GM19438 (cell line): ENCODE measurements at regions not wholly inside any gene's neighbourhood (a gene's known extent, or its start where the extent isn't known, plus 50 kb on each side); places are given as distances from the start of the nearest gene placed in this dataset.

Experiments used
- ATAC-seq: cut with Tn5 transposase; IDR thresholded peaks from one replicate; pipeline ENCODE4 v1.9.1; 2021; ENCODE audit warnings: low read depth; ENCODE audit not compliant: unreplicated experiment

DNA sequence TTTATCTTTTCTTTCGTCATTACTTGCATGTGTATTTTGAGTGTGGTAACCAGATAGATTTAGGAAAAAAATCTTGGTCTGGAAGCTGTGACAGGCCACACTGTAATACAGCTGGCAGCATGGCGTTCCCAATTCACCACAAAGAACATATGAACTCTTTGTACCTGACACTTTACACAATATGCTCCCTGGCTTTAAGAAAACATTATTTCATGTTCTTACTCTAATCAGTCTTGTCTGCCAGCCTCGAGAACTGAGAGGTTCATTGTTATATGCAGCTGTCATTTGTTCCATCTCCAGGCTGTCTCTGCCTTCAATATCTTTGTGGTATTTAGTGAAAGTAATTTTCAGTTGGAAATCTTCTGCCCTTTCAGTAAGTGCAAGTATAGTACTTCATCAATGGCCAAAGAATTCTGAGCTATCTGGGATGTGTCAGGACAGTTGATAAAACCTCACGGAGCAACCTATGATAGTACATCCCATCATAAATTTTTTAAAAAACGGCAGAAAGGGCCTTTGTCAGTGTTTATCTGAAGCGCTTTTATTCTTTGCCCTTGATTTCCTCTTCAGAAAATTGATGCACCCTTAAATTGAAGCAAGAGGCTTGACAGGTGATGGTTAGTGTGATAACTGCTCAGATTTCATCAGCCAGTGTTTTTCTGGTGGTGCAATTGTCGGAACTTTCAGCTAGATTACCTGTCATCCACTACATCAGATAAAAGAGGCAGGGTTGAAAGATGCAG lies 146.3 kb upstream of the SP8 start:
- ATAC-seq = no peak

DNA sequence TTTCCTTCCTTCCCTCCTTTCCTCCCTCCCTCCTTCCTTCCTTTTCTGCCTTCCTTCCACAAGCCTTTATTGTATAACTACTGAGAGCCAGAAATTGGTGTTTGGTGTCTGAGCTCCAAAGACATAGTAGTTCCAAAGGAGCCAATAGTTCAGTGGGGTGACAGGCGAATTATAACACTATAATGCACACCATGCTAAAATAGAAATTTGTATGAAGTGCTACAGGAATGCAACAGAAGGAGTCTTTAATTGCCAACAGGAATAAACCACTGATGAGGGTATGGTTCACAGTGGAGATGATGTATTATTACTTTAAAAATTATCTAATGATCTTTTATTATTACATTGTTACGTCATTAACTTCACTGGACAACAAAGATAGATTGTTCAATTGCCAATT lies 158.8 kb upstream of the SP8 start:
- no peak for ATAC-seq

DNA sequence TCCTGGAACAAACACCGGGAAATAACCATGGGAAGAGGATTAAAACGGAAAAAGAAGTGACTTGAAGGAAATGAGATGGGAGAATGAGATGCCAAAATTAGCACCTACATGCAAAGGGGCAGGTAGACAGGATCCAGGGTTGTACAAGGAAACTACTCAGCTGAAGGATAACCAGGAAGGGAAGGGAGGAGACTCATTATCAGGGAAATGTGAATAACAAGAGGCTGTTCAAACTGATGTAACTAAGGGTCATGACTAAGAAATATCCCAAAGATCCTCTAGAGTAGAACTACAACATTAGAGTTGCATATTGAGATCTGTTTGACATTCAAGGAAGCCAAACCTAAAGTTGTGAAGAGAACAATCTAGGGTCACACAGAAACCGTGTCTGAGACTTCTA lies 166.2 kb upstream of the SP8 start:
- ATAC-seq = no peak

DNA sequence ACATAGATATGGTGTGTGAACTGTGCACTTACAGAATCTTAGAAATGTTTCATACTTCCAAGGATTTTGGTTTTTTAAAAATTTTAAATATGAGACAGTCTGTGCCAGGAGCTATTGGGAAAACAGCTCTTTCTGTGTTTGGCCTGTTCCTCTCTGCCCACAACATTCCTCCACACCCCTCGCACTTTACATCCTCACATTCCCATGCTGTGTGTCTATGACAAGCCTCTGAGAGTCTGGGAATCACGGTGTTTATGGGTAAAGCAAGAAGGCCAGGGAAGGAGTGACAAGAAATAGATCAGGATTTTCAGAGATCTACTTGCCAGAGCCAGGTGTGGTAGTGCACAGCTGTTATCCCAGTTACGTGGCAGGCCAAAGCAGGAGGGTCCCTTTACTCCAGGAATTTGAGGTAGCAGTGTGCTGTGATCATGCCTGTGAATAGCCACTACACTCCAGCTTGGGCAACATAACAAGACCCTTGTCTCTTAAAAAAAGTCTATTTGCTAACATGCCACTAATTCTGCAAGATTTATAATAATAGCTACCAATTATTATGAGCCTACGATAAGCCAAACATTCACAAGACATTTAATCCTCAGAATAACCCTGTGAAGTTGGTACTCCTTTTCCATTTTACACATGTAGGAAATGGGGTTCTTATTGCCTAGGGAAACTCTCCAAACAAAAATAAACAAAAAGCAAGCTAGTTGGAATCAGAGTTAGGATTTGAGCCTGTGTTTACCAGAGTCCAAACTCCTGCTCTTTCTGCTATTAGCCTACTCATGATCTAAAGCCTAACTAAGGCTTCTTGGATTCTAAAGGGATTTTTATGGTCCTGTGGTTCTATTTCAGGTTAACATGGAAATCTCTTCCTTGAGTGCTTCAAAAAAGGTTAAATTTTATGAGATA lies 168.3 kb upstream of the SP8 start:
- ATAC-seq = no peak

DNA sequence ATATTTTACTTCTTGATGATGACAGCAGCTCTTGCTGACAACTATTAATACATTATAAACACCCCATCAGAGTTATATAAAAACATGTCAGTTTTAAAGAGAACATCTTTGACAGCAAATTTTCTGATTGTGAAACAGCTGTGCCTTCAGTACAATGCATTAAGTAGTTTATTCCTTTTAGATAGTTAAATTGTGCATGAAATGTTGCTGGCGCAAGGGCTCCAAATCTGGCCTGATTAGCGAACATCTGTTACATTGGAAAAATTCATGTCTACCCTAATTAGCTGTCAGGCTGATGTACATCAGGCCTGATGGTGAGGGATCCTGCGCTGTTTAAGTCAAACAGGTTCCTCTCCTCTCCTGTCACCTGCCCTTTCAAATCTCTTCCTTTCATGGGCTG lies 171.9 kb upstream of the SP8 start:
- no peak for ATAC-seq

DNA sequence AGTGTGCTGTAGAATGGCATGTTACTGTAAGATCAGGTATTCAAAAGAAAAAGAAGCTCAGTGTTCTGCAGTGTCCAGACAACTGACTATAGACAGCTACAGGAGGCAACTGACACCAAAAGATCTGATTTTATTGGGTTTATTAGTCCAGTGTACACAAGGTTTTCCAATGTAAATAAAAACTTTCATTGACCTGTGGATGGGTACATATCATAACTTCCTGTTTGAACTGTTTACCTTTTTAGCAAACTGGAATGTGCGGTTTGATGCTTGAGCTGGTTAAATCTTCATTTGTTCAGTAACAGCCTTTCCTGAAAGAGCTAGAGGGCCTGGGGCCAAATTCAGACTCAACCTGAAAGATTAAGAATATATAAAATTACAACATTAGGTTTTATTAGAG lies 172.6 kb upstream of the SP8 start:
- ATAC-seq = no peak

DNA sequence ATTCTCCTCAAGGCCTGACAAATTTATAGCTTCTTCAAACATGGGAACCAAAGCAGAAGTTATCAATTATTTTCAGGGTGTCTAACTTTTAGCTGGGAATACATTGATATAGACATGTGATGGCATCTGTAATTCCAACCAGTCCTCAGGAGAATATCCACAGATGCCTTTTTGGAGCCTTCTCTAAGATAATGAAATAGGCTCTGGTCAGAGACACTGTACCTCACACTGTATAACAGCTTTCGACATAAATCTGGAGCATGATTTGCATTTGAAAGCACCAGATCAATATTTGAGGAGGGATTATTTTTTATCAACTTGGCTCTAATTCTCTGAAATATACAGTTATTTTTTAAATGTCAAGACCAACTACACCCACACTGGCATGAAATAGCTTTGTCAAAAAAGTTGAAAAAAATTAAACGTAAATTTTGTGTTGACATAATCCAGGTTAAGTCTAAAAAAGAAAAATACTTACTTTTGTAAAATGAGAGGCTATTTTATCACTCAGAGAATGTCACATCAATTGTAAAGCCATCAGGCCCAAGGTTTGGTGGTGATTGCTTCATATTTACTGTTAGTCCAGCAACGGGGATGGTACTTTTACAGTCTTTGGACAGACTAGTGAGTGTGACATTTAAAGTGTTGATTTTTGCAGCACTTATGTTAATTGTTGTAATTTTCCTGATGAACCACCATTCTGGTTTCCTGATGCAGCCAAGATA lies 177.0 kb upstream of the SP8 start:
- ATAC-seq = no peak

DNA sequence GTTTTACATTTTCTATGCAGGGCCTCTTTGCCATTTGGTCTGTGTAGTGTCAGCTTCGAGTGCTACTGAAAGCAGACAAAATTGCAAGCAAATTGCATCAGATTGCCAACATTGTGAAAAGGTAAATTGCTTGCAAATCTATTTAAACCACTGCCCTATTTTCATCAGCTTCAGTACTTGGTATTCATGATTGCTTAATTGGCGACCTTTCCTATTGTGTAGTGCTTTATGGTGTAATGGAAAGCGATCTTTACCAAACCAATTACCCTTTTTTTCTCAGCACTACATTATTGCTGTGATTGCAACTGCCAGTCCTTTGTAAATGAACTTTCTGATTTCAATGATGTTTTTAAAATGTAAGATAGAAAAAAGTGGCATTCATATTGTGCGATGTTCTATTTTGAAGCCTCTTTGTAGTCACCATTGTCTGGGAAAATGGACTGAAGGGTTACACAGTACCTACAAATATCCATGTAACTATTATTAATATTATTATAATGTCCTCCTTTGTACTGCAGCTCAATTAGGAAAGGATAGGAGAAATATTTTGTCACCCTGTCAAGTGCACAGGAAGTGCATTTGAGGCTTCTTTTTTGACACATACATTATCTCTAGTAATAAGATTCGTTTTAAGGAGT lies 177.7 kb upstream of the SP8 start:
- ATAC-seq = no peak

DNA sequence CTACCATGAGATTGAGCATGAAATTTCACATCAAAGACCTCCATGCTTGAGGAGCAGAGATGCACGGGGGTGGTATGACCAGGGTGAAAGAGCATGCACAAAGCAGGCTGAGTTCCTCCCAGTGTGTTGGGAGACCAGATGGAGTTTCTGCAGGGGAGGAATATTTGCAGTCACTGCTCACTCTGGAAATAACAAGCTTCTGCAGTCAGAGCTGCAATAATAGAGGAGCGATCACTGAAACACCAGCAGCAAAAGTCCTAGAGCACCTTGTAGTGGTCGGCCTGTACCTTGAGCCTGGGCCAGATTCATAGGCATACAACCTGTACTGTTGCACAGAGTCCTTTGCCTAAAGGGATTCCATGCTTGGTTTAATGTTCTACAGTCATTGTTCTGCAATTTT lies 184.5 kb upstream of the SP8 start:
- ATAC-seq = no peak

DNA sequence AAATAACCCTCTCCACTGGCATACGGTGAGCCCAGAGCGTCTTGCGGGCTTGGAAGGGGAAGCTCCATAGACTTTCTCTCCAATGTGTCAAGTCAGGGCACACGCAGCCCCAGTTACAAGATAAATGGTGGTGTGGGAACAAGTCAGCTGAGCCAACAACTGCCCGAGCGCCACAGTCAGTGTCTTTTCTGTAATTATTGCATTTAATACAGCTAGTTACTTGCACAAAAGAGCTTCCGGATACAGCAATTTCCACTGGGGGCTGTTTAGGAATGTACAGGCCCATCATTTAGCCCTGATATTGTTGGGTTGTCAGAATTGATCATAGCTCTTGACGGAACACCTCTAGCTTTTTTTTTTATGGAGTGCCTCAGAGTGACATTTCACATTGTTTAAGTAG lies 193.5 kb upstream of the SP8 start:
- no peak for ATAC-seq

DNA sequence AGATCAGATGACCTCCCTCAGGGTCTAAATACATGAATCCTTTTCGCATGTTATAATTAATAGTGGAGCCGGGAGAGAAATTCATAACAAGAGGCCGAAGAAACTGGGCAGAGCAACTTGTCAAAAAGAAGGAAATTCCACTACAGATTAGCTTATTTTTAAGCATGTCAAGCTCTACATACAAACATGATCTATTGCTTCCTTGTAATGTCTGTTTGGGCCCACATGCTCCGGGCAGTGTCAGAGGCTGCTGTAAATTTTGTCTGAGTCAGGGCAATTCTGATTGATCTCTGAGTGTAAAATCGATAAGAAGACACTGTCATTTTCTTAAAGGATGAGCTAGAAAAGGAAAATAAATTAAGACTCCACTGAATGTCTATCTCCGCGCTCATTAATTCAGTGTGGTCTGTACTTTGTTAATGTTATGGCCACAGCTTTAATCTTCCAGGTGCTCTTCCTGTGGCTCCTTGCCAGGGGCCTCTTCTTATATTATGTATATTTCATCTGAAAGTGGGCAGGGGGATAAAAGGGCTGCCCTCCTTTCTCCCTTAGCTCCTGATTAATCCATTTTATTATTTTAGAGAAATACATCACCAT lies 194.1 kb upstream of the SP8 start:
- no peak for ATAC-seq

DNA sequence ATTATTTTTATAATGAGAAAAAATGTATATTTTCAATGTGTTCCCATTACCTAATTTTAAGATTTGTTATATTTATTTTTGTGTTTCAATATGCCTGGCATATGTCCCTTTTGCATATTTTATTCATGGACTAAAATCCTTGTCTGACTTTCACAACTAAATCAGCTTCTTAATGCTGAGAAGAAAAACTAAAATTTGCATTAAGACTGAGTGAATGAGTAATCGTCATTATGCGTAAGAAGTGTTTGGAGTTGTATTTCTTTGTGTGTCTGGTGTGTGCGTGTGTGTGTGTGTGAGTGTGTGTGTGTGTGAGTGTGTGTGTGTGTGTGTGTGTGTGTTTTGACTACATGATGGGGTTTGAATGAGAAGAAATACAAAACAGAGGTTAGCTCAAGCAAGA lies 201.7 kb upstream of the SP8 start:
- no peak for ATAC-seq

DNA sequence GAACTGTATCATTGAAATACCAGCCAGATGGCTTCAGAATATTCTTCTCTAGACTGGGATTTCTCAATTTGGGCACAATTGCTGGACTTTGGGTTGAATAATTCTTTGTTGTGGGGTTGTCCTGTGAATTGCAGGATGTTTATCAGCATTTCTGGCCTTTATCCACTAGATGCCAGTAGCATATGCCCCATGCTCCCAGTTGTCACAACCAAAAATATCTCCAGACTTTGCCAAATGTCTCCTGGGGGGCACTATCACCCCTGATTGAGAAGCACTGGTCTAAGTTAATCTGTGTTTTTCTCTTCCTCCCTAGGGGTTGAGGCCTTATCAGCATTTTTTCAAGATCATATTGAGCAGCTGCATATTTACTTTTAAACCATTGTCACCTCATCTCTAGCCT lies 204.9 kb upstream of the SP8 start:
- ATAC-seq = no peak

DNA sequence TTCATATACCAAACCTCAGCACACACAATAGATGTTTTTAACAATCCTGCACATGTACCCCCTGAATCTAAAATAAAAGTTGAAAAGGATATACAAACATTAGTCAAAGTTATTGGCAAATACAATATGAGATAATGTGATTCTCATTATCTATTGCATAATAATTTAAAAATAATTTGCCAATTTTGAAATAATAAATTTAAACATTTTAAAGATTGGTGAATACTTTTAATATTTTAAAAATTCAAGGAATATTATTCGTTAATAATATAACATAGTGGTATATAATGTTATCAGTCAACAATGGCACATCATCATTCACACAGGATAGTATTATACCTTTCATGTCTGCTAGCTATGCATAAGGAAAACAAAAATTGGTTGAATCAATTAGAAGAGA lies 207.0 kb upstream of the SP8 start:
- ATAC-seq = no peak

DNA sequence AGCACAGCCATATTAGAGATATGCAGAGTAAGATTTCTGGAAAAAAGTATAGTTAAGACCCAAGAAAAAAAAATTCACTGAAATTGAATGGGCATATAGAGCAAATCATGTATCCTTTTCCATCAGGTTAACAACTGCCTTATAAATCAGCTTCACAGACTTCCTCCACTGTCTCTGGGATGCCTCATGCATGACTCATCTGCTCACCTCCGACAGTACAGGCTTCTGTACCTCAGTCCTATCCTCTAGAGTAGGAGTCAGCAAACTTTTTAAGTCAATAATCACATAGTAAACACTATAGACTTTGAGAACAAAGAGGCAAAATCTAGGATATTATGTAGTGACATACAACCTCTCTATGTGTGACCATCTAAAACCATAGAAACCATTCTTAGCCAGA lies 211.6 kb upstream of the SP8 start:
- ATAC-seq = no peak

DNA sequence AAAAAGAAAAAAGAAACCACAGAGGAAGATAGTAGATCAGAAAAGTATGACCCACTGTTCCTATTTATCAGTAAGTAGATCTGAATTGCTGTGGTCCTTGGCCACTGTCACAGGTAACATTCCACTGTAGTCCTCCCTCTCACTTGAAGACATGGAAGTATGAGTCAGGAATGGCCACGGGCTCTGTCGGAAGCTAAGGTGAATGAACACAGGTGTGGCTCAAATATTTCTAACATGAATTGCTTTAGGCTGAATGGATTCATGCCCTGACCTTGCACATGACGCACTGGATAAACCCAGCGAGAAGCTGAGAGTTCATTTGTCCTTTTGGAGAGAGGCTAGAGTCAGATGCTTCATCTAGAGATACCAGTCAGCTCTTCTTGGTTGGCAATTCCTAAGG lies 224.5 kb upstream of the SP8 start:
- ATAC-seq = no peak

DNA sequence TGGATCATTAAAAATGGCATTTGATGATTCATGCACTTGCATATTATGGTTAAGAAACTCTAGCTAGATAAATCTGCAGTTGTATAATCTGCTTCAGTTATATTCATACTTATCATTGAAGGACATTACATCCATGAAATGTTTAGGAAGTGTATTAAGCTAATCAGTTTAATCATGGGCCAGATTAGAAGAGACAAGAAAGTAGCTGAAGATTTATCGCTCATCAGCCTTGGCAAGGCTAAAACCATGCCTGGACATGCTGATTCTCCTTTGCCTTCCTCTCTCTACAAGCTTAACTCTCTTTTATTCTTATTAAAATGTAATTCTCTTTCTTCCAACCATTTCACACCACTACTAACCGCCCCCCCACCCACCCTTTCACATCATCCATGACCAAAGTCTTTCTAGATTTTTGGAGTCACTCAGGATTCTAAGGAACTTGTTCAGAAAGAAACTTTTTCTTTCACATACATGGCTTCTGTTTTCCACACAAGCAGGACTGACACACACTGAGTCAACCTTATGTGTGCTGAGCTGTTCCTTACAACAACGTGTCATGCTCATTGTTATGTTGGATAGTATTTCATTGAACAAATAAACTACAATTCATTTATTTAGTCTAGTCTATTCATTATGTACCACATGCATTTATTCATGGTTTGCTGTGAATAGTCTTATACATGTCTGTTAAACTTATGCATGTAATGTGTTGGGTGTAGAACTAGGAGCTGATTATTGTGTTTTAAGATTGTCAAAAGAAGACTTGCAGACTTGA lies 227.3 kb upstream of the SP8 start:
- no peak for ATAC-seq

DNA sequence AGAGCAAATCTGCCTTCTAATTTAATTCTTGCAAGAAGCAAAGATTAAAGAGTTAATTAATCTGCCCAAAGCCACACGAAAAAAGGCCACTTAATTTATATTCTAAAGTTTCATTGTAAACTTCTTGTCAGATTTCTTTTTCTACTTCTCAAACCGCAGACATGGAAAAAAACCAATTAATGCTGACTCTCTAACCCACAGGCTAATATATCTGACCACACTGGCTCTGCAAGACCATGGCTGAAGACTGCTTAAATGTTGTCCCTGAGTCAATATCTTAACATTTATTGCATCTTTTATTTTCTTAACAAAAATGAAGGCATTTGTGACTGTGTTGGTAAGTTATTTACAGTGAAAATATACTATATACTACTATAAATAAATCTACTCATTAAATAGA lies 234.0 kb upstream of the SP8 start:
- no peak for ATAC-seq

DNA sequence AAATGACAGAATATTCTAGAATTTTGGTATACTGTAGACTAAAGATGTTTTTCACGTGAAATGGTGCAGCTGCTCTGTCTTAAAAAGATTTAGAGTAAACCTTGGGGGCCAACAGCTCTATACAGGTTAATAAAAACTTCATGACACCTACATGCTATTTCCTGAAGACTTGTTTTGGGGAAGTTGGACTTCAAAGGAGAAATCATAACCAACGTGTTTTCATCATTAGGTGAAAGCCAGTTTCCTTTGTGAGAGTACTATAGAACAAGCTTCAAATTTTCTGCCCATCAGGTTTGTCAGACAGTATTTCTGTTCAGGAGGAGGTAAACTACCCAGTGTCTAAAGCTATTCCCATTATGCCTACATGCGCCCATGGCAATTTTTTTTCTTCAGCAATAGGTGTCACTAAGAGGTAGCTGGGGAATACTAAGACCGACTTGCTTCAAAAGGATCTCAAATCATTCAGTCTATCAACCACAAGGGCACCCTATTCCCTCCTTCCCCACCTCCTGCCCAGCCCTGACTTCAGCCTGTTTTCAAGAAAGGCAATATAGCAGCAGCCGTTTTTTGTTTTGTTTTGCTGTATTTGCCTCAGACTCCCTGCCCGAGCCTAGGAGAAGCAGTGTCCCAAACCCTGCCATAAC lies 237.3 kb upstream of the SP8 start:
- ATAC-seq = no peak
